ENCODE measurements at regions not wholly inside any gene's neighbourhood (a gene's known extent, or its start where the extent isn't known, plus 50 kb on each side); places are given as distances from the start of the nearest gene placed in this dataset.

- intact Hi-C loops (cut with DNase I) = no loop called here
- ATAC-seq (ENCODE audit: poor library complexity) (no peak), DNase-seq (no peak)
Observed at GRCh38 chr22:48513929-48514328, 1313.7 kb downstream of the BRD1 start.

GRCh38 chr22:48513446-48513845, 1314.2 kb downstream of the BRD1 start:
- intact Hi-C loops (cut with DNase I) = no loop called here
- DNase-seq (no peak), ATAC-seq (ENCODE audit: poor library complexity) (no peak)

- DNase-seq (no peak), ATAC-seq (ENCODE audit: poor library complexity) (no peak)
- intact Hi-C loops (cut with DNase I) = no loop called here
Observed at GRCh38 chr22:48511781-48512327, 1315.8 kb downstream of the BRD1 start.

GRCh38 chr22:48511211-48511610, 1316.5 kb downstream of the BRD1 start:
- ATAC-seq (ENCODE audit: poor library complexity) (no peak), DNase-seq (no peak)
- intact Hi-C loops (cut with DNase I) = no loop called here

GRCh38 chr22:48510599-48510998, 1317.1 kb downstream of the BRD1 start:
- ATAC-seq (ENCODE audit: poor library complexity) (no peak), DNase-seq (no peak)
- intact Hi-C loops (cut with DNase I) = no loop called here

- ATAC-seq (ENCODE audit: poor library complexity) (no peak), DNase-seq (no peak)
- intact Hi-C loops (cut with DNase I) = no loop called here
Observed at GRCh38 chr22:48507595-48508350, 1319.9 kb downstream of the BRD1 start.

- no peak for DNase-seq
- ATAC-seq (ENCODE audit: poor library complexity) = no peak
- intact Hi-C loops (cut with DNase I) = no loop called here
Observed at GRCh38 chr22:48507171-48507570, 1320.5 kb downstream of the BRD1 start.

GRCh38 chr22:48506506-48507145, 1321.0 kb downstream of the BRD1 start:
- no peak for ATAC-seq (ENCODE audit: poor library complexity)
- no peak for DNase-seq
- intact Hi-C loops (cut with DNase I) = no loop called here

- DNase-seq (no peak), ATAC-seq (ENCODE audit: poor library complexity) (no peak)
- intact Hi-C loops (cut with DNase I) = no loop called here
Observed at GRCh38 chr22:48505891-48506290, 1321.8 kb downstream of the BRD1 start.

GRCh38 chr22:48504519-48505140, 1323.0 kb downstream of the BRD1 start:
- ATAC-seq (ENCODE audit: poor library complexity) = no peak
- peak; percentile 19 for DNase-seq
- intact Hi-C loops (cut with DNase I) = no loop called here

- intact Hi-C loops (cut with DNase I) = no loop called here
- DNase-seq (peak; percentile 29), ATAC-seq (ENCODE audit: poor library complexity) (no peak)
Observed at GRCh38 chr22:48503876-48504275, 1323.8 kb downstream of the BRD1 start.

GRCh38 chr22:48503035-48503625, 1324.5 kb downstream of the BRD1 start:
- DNase-seq = peak; percentile 27
- no peak for ATAC-seq (ENCODE audit: poor library complexity)
- intact Hi-C loops (cut with DNase I) = no loop called here

- intact Hi-C loops (cut with DNase I) = no loop called here
- DNase-seq = peak; percentile 22
- ATAC-seq (ENCODE audit: poor library complexity) = no peak
Observed at GRCh38 chr22:48501231-48501750, 1326.4 kb downstream of the BRD1 start.

- peak; percentile 30 for DNase-seq
- ATAC-seq (ENCODE audit: poor library complexity) = no peak
- intact Hi-C loops (cut with DNase I) = no loop called here
Observed at GRCh38 chr22:48500471-48501230, 1327.0 kb downstream of the BRD1 start.

- intact Hi-C loops (cut with DNase I) = no loop called here
- DNase-seq (peak; percentile 22), ATAC-seq (ENCODE audit: poor library complexity) (no peak)
Observed at GRCh38 chr22:48499456-48500425, 1327.9 kb downstream of the BRD1 start.

- intact Hi-C loops (cut with DNase I) = no loop called here
- ATAC-seq (ENCODE audit: poor library complexity) = no peak
Observed at GRCh38 chr22:48498526-48499331, 1328.9 kb downstream of the BRD1 start.

More at GRCh38 chr22:48498526-48499331, 1328.9 kb downstream of the BRD1 start:
- DNase-seq = peak; percentile 20
